ENCODE measurements at regions not wholly inside any gene's neighbourhood (a gene's known extent, or its start where the extent isn't known, plus 50 kb on each side); places are given as distances from the start of the nearest gene placed in this dataset.

GRCh38 chr2:76684756-76685155 is 837.4 kb downstream of the LRRTM4 start:
- Histone ChIP-seq H3K9ac (ENCODE audit: low read length) (no peak overlapping the region), H3K79me2 (ENCODE audit: insufficient read depth, low read length) (no peaks in the 10 kb centered on the region), H3K4me3 (ENCODE audit: insufficient read depth, low read length, poor library complexity, severe bottlenecking) (no peak overlapping the region), H3K27ac (ENCODE audit: low read depth, low read length) (no peak overlapping the region), H3K9me2 (replicated peaks; ENCODE audit: insufficient read depth, low read length) (no peaks in the 10 kb centered on the region), H3K27me3 (ENCODE audit: low read length) (no peaks in the 10 kb centered on the region), H3K36me3 (ENCODE audit: low read length) (no peaks in the 10 kb centered on the region), H3K4me2 (ENCODE audit: low read depth, low read length, poor library complexity, severe bottlenecking) (no peak overlapping the region), H3F3A (ENCODE audit: insufficient read depth) (no peaks in the 10 kb centered on the region), H3K9me3 (ENCODE audit: insufficient read depth, low read length) (no peaks in the 10 kb centered on the region), H4K20me1 (ENCODE audit: low read depth, low read length) (no peaks in the 10 kb centered on the region), H2AFZ (ENCODE audit: low read depth, low read length, severe bottlenecking) (no peak overlapping the region)
- no peak for TF ChIP-seq EZH2phosphoT487 (conservative IDR thresholded peaks at IDR 0.05; ENCODE audit: low read length)
- TF ChIP-seq, protein P1, sequence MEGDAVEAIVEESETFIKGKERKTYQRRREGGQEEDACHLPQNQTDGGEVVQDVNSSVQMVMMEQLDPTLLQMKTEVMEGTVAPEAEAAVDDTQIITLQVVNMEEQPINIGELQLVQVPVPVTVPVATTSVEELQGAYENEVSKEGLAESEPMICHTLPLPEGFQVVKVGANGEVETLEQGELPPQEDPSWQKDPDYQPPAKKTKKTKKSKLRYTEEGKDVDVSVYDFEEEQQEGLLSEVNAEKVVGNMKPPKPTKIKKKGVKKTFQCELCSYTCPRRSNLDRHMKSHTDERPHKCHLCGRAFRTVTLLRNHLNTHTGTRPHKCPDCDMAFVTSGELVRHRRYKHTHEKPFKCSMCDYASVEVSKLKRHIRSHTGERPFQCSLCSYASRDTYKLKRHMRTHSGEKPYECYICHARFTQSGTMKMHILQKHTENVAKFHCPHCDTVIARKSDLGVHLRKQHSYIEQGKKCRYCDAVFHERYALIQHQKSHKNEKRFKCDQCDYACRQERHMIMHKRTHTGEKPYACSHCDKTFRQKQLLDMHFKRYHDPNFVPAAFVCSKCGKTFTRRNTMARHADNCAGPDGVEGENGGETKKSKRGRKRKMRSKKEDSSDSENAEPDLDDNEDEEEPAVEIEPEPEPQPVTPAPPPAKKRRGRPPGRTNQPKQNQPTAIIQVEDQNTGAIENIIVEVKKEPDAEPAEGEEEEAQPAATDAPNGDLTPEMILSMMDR (IDR thresholded peaks at IDR 0.05; ENCODE audit: insufficient read depth, low read length, poor library complexity, severe bottlenecking) = no peak

DNA sequence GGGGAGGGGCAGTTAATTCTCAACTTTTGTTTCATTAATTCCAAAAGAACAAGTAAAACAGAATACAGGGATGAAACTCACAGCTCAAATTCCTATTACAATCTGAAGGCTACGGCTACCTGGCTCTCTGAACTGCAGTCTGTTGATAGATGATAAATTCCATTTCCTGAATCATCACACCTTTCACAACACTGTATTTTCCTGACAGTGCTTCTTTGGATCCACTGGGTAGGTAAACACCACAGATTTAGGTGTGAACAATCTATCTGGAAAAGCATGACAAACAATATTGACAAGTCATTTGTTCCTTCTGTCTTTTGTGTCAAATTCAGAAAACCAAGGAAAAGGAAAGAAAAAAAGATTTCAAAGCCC is 843.2 kb downstream of the LRRTM4 start:
- Histone ChIP-seq H3K9me3 (ENCODE audit: insufficient read depth, low read length) (no peaks in the 10 kb centered on the region), H3K27me3 (ENCODE audit: low read length) (no peaks in the 10 kb centered on the region), H3K4me2 (ENCODE audit: low read depth, low read length, poor library complexity, severe bottlenecking) (no peak overlapping the region), H3K9ac (ENCODE audit: low read length) (no peak overlapping the region), H3K27ac (ENCODE audit: low read depth, low read length) (no peak overlapping the region), H3K36me3 (ENCODE audit: low read length) (no peaks in the 10 kb centered on the region), H3F3A (ENCODE audit: insufficient read depth) (no peaks in the 10 kb centered on the region), H3K9me2 (replicated peaks; ENCODE audit: insufficient read depth, low read length) (no peaks in the 10 kb centered on the region), H2AFZ (ENCODE audit: low read depth, low read length, severe bottlenecking) (no peak overlapping the region), H3K79me2 (ENCODE audit: insufficient read depth, low read length) (no peaks in the 10 kb centered on the region), H4K20me1 (ENCODE audit: low read depth, low read length) (no peaks in the 10 kb centered on the region), H3K4me3 (ENCODE audit: insufficient read depth, low read length, poor library complexity, severe bottlenecking) (no peak overlapping the region)
- TF ChIP-seq, protein P1 (IDR thresholded peaks at IDR 0.05; ENCODE audit: insufficient read depth, low read length, poor library complexity, severe bottlenecking) = no peak
- no peak for TF ChIP-seq EZH2phosphoT487 (conservative IDR thresholded peaks at IDR 0.05; ENCODE audit: low read length)

- no peaks in the 10 kb centered on the region for H4K20me1 ChIP-seq (ENCODE audit: low read depth, low read length)
- no peaks in the 10 kb centered on the region for H3K36me3 ChIP-seq (ENCODE audit: low read length)
- H2AFZ ChIP-seq (ENCODE audit: low read depth, low read length, severe bottlenecking) = no peak overlapping the region
- no peaks in the 10 kb centered on the region for H3K27me3 ChIP-seq (ENCODE audit: low read length)
- no peak overlapping the region for H3K4me3 ChIP-seq (ENCODE audit: insufficient read depth, low read length, poor library complexity, severe bottlenecking)
- TF ChIP-seq EZH2phosphoT487 (conservative IDR thresholded peaks at IDR 0.05; ENCODE audit: low read length) = no peak
- TF ChIP-seq, protein P1 (IDR thresholded peaks at IDR 0.05; ENCODE audit: insufficient read depth, low read length, poor library complexity, severe bottlenecking) = no peak
- H3K9ac ChIP-seq (ENCODE audit: low read length) = no peak overlapping the region
- no peak overlapping the region for H3K4me2 ChIP-seq (ENCODE audit: low read depth, low read length, poor library complexity, severe bottlenecking)
- no peak overlapping the region for H3K27ac ChIP-seq (ENCODE audit: low read depth, low read length)
- no peaks in the 10 kb centered on the region for H3F3A ChIP-seq (ENCODE audit: insufficient read depth)
- no peaks in the 10 kb centered on the region for H3K79me2 ChIP-seq (ENCODE audit: insufficient read depth, low read length)
- no peaks in the 10 kb centered on the region for H3K9me2 ChIP-seq (replicated peaks; ENCODE audit: insufficient read depth, low read length)
- H3K9me3 ChIP-seq (ENCODE audit: insufficient read depth, low read length) = no peaks in the 10 kb centered on the region
These were observed 843.7 kb downstream of the LRRTM4 start for GRCh38 chr2:76678383-76679024.
